ENCODE measurements at regions not wholly inside any gene's neighbourhood (a gene's known extent, or its start where the extent isn't known, plus 50 kb on each side); places are given as distances from the start of the nearest gene placed in this dataset.

- Histone ChIP-seq H3K36me3 (ENCODE audit: control insufficient read depth, insufficient read depth, low read length) (no peaks in the 10 kb centered on the region), H3K27me3 (ENCODE audit: control insufficient read depth, insufficient read depth, low read length) (no peaks in the 10 kb centered on the region), H3K4me3 (ENCODE audit: low read depth, low read length) (no peak overlapping the region)
- no peak for DNase-seq (ENCODE audit: low read depth)
- no peak for TF ChIP-seq CTCF (IDR thresholded peaks at IDR 0.05; ENCODE audit: insufficient read depth, low read length, poor library complexity, severe bottlenecking)
Measured at GRCh38 chr13:23996456-23996855, 99.2 kb upstream of the C1QTNF9B start.

- Histone ChIP-seq H3K36me3 (ENCODE audit: control insufficient read depth, insufficient read depth, low read length) (no peaks in the 10 kb centered on the region), H3K4me3 (ENCODE audit: low read depth, low read length) (no peak overlapping the region), H3K27me3 (ENCODE audit: control insufficient read depth, insufficient read depth, low read length) (no peaks in the 10 kb centered on the region)
- DNase-seq (ENCODE audit: low read depth) = no peak
- no peak for TF ChIP-seq CTCF (IDR thresholded peaks at IDR 0.05; ENCODE audit: insufficient read depth, low read length, poor library complexity, severe bottlenecking)
Measured at GRCh38 chr13:23999424-23999823, 102.1 kb upstream of the C1QTNF9B start.

DNA sequence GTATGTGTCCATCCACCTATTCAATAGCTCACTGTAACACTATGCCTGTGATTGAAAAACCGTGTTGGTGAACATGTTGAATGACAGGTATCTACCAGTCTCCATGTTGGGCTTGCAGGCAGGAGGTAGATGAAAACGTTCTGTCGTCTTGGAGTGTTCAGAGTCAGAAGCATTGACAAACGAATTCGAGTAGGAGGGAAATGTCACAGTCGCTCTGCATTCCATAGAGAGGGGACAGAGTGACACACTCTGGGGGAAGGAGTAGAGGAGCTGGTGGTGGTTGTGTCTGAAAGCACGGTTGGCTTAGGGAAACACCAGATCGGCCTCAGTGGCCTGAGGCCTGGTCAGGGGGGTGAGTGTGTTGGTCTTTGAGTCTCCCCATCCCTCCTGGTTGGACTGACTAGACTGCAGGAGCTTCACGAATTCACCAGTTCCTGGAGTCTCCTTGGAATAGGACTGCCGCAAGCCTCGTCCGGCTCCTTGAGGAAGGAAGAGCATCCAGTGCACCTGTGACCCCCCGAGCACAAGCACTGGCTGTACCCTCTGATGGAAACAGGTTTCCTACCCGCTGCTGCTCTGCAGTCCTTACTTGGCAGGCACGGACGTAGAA lies 105.0 kb upstream of the C1QTNF9B start:
- H3K27me3 ChIP-seq (ENCODE audit: control insufficient read depth, insufficient read depth, low read length) = no peaks in the 10 kb centered on the region
- DNase-seq (ENCODE audit: low read depth) = no peak
- no peak overlapping the region for H3K4me3 ChIP-seq (ENCODE audit: low read depth, low read length)
- no peak for TF ChIP-seq CTCF (IDR thresholded peaks at IDR 0.05; ENCODE audit: insufficient read depth, low read length, poor library complexity, severe bottlenecking)
- no peaks in the 10 kb centered on the region for H3K36me3 ChIP-seq (ENCODE audit: control insufficient read depth, insufficient read depth, low read length)

- TF ChIP-seq CTCF (IDR thresholded peaks at IDR 0.05; ENCODE audit: insufficient read depth, low read length, poor library complexity, severe bottlenecking) = no peak
- H3K36me3 ChIP-seq (ENCODE audit: control insufficient read depth, insufficient read depth, low read length) = no peaks in the 10 kb centered on the region
- DNase-seq (ENCODE audit: low read depth) = no peak
- H3K27me3 ChIP-seq (ENCODE audit: control insufficient read depth, insufficient read depth, low read length) = no peaks in the 10 kb centered on the region
- H3K4me3 ChIP-seq (ENCODE audit: low read depth, low read length) = no peak overlapping the region
Measured at GRCh38 chr13:24004142-24004899, 107.0 kb upstream of the C1QTNF9B start.

- no peak for DNase-seq (ENCODE audit: low read depth)
- no peak for TF ChIP-seq CTCF (IDR thresholded peaks at IDR 0.05; ENCODE audit: insufficient read depth, low read length, poor library complexity, severe bottlenecking)
- H3K4me3 ChIP-seq (ENCODE audit: low read depth, low read length) = no peak overlapping the region
- H3K27me3 ChIP-seq (ENCODE audit: control insufficient read depth, insufficient read depth, low read length) = no peaks in the 10 kb centered on the region
- no peaks in the 10 kb centered on the region for H3K36me3 ChIP-seq (ENCODE audit: control insufficient read depth, insufficient read depth, low read length)
Measured at GRCh38 chr13:24004971-24005370, 107.7 kb upstream of the C1QTNF9B start.
